Retinal pigment epithelial cell (primary cell): ENCODE measurements at regions not wholly inside any gene's neighbourhood (a gene's known extent, or its start where the extent isn't known, plus 50 kb on each side); places are given as distances from the start of the nearest gene placed in this dataset.
"Not testable (repeated sequence)": the region's sequence is repeated elsewhere in the genome, so short reads cannot be mapped to it uniquely, and the experiment has no call there.

Source experiments
- DNase-seq: peaks from one replicate; pipeline ENCODE4 v3.0.0-alpha.2; 2010; ENCODE audit warnings: low read depth
- H3K4me3 ChIP-seq: 2 replicates; pipeline ENCODE4 v1.5.1; 2011; ENCODE audit warnings: mild to moderate bottlenecking, low read length, control low read depth, moderate library complexity
- TF ChIP-seq, protein P1 (sequence below): conservative IDR thresholded peaks from 2 replicates; pipeline ENCODE4 v1.5.1; 2011; ENCODE audit warnings: low read depth, low read length, control low read depth, inconsistent platforms

DNA sequence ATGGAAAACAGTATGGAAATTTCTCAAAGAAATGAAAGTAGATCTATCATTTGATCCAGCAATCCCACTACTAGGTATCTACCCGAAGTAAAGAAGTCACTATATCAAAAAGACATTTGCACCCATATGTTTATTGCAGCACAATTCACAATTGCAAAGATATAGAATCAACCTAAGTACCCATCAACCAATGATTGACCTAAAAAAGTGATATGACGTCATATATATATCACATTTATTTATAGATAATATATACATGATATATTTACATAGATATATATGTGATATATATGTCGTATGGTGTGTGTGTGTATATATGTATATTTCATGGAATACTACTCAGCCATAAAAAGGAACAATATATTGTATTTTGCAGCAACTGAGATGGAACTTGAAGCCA, 188.3 kb upstream of the ARHGAP42 start:
- no peak overlapping the region for H3K4me3 ChIP-seq
- DNase-seq, result no peak
- TF ChIP-seq, protein P1, sequence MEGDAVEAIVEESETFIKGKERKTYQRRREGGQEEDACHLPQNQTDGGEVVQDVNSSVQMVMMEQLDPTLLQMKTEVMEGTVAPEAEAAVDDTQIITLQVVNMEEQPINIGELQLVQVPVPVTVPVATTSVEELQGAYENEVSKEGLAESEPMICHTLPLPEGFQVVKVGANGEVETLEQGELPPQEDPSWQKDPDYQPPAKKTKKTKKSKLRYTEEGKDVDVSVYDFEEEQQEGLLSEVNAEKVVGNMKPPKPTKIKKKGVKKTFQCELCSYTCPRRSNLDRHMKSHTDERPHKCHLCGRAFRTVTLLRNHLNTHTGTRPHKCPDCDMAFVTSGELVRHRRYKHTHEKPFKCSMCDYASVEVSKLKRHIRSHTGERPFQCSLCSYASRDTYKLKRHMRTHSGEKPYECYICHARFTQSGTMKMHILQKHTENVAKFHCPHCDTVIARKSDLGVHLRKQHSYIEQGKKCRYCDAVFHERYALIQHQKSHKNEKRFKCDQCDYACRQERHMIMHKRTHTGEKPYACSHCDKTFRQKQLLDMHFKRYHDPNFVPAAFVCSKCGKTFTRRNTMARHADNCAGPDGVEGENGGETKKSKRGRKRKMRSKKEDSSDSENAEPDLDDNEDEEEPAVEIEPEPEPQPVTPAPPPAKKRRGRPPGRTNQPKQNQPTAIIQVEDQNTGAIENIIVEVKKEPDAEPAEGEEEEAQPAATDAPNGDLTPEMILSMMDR, result no peak

DNA sequence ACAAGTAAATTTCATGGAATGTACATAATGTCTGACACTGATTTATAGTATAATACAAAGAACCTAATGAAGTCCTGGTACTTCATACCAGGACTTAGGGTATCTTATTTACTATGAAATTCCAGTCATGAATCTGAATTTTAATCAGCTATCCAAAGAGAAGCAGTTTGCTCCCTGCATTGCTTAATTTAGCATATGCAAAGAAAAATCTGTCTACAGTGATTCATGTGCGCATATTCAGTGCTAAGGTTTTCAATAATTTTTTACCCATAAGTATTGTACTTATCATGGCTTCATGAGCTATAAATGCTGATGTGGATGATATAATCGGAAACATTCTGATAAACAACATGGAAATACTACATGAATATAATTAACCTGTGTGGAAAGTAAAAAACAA, 185.6 kb upstream of the ARHGAP42 start:
- H3K4me3 ChIP-seq, result no peak overlapping the region
- TF ChIP-seq, protein P1, result no peak
- no peak for DNase-seq

DNA sequence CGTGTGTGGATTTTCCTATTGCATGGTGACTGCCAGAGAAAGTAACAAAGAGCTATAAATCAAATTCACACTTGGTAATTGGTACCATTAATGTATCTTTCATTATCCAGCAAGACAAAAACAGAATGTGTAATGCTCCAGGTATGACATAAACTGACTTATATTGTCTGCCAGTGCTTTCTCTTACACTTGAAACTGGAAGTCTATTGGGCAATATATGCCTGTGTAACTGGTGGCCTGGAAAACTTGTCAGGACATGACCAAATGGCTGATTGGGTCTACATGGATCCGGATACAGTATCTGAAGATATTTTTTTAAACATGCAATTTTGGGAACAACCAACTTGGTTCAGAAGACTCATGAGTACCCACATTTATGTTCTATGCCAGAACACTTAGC, 174.6 kb upstream of the ARHGAP42 start:
- DNase-seq, result no peak
- TF ChIP-seq, protein P1, result no peak

DNA sequence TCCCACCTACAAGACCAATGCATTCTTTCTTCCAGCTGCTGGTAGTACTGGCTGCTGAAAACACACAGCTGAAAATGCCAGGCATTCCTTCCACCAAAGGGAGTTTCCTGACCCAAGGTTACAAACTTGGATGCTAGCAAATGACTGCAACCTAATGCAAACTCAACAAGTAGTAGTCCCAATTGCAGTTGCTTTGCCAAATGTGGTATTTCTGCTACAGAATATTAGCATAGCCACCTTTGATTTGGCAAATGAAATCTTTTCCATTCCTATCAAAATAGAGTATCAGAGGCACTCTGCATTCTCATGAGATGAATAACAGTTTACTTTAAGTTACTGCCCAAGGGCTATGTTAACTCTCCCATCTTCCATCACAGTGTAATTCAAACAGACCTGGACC, 172.0 kb upstream of the ARHGAP42 start:
- DNase-seq, result no peak
- TF ChIP-seq, protein P1, result no peak

More for the DNA sequence above, 174.6 kb upstream of the ARHGAP42 start:
- no peak overlapping the region for H3K4me3 ChIP-seq

DNA sequence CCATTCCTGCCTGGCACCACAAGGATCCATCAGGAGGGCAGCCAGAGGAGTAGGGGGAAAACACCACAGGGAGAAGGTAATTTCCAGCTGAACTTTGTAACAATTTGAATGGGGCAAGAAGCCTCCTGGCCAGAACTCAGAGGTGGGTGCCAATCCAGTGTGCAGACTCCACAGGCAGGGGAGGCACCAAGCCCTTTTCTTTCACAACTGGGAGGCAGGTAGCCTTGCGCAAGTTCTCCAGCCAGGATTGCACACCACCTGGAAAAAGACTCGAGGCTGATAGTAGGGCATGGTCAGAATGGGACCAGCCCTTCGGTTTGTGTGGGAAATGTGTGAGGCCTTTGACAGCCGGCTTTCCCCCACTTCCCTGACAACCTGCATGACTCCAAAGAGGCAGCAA, 161.9 kb upstream of the ARHGAP42 start:
- TF ChIP-seq, protein P1, result no peak
- no peak for DNase-seq
- no peak overlapping the region for H3K4me3 ChIP-seq

More for the DNA sequence above, 172.0 kb upstream of the ARHGAP42 start:
- H3K4me3 ChIP-seq, result no peak overlapping the region

DNA sequence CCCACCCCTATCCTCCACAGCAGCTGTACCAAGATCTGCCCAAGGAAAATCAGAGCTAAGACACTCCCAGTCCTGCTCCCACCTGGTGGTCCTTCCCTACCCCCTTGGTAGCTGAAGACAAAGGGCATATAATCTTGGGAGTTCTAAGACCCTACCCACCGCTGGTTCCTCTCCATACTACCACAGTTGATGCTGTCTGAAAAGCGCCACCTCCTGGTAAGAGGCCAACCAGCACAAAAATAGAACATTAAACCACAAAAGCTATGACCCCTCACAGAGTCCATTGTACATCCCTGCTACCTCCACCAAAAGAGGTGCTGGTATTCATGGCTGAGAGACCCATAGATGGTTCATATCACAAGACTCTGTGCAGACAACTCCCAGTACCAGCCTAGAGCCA, 161.5 kb upstream of the ARHGAP42 start:
- TF ChIP-seq, protein P1, result peak; percentile 37
- no peak for DNase-seq
- no peak overlapping the region for H3K4me3 ChIP-seq

DNA sequence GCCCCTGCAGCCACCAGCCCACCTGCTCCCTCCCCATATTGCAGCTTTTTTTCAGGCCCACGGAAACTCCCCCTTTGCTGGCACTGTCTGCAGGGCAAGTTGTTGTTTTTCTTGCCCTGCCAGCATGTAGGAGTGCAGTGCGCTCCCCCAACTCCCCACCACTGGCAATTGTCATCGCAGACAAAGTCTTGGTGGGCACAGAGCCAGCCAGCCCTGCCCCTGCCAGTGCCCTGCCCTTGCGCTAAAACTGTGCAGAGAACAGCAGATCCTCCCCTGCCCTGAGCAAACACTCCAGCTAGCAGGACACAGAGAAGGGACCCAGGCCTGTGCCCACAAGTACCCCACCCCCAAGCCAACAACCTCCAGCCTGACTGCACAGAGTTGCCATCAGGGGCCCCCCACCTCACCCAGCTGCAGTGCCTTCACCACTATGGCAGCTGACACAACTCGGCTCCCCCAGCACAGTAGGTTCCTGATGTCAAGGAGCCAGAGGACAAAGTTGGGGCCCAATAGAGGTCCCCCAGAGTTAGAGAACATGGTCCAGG, 158.1 kb upstream of the ARHGAP42 start:
- no peak for DNase-seq
- TF ChIP-seq, protein P1, result no peak
- H3K4me3 ChIP-seq, result no peak overlapping the region

DNA sequence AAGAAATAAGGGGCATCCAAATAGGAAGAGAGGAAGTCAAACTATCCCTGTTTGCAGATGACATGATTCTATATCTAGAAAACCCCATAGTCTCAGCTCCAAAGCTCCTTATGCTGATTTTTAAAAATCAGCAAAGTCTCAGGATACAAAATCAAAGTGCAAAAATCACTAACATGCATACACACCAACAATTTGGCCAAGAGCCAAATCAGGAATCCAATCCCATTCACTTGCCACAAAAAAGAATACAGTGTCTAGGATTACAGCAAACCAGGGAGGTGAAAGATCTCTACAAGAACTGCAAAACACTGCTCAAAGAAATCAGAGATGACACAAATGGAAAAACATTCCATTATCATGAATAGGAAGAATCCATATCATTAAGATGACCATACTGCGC, 155.8 kb upstream of the ARHGAP42 start:
- not testable (repeated sequence) for H3K4me3 ChIP-seq, DNase-seq
